Right lobe of liver (tissue), 6 donors: ENCODE measurements at regions not wholly inside any gene's neighbourhood (a gene's known extent, or its start where the extent isn't known, plus 50 kb on each side); places are given as distances from the start of the nearest gene placed in this dataset.

Experiments
- ATAC-seq, 4 donors: fragments of 200-7000 bp; cut with Tn5 transposase; one replicate each; pipeline ENCODE4 v1.9.1; 2020; ENCODE audit warnings: mild to moderate bottlenecking in 4 of 4, moderate library complexity in 4 of 4
- DNase-seq, 3 donors: peaks; one replicate each; pipeline ENCODE4 v3.0.0-alpha.2; 2020
- H3K27ac ChIP-seq, 3 donors: fragments of 200-600 bp; one replicate each; pipeline ENCODE4 v1.8.0; 2022
- H3K27me3 ChIP-seq, 2 donors: fragments of 200-600 bp; one replicate each; pipeline ENCODE4 v1.8.0; 2022
- H3K36me3 ChIP-seq, 4 donors: fragments of 200-600 bp; sonication (generic) in 1 of 4; one replicate each; pipeline versions ENCODE4 v1.5.1 to v1.8.0; 2017 to 2022; ENCODE audit warnings: control low read depth in 1 of 4
- H3K4me1 ChIP-seq, 4 donors: fragments of 200-600 bp; sonication (generic) in 1 of 4; one replicate each; pipeline versions ENCODE4 v1.5.1 to v1.8.0; 2017 to 2022; ENCODE audit warnings: control low read depth in 1 of 4
- H3K4me3 ChIP-seq, 3 donors: fragments of 200-600 bp; one replicate each; pipeline ENCODE4 v1.8.0; 2022
- H3K9me3 ChIP-seq, 4 donors: fragments of 200-600 bp; sonication (generic) in 1 of 4; one replicate each; pipeline versions ENCODE4 v1.5.1 to v1.8.0; 2017 to 2022; ENCODE audit warnings: control low read depth in 1 of 4
- CTCF ChIP-seq, 4 donors: fragments of 200-600 bp in 3 of 4; fragments of 450-650 bp in 1 of 4; IDR thresholded peaks; one replicate each; pipeline versions ENCODE4 v1.5.1 to v1.8.0; 2016 to 2022; ENCODE audit warnings: antibody characterized with exemption in 4 of 4, mild to moderate bottlenecking in 2 of 4
- POLR2A ChIP-seq: fragments of 450-650 bp; IDR thresholded peaks from one replicate; pipeline ENCODE4 v1.6.1; 2017; ENCODE audit warnings: antibody characterized with exemption, mild to moderate bottlenecking
- WGBS: methylation state at CpG from one replicate; pipeline ENCODE4 v1.1.6; 2018; ENCODE audit warnings: low coverage, low lambda C conversion rate; ENCODE audit not compliant: insufficient coverage; ENCODE audit errors: missing lambda C conversion rate; 5-methylcytosine and 5-hydroxymethylcytosine counted together
- intact Hi-C, 2 donors: fragments of 100-400 bp; cut with DNase I; formaldehyde crosslinking; loops; one replicate each; pipeline versions ENCODE4 v1.11.2 to v1.14.1; 2022
- donor health status: DM: no; HTN: yes; CAD: no.
- donor health status: DM: no; HTN: no; CAD: no.
- donor health status: DM: no; HTN: no; CAD: no.
- donor health status: DM: no; HTN: yes; CAD: no.
- donor health status: DM: no; HTN: yes; CAD: no.

- Histone ChIP-seq H3K9me3 (no peaks in the 10 kb centered on the region), H3K4me3 (no peak overlapping the region), H3K27me3 (no peaks in the 10 kb centered on the region), H3K36me3 (no peaks in the 10 kb centered on the region), H3K4me1 (no peaks in the 10 kb centered on the region), H3K27ac (no peak overlapping the region)
- intact Hi-C loops = no loop called here
- TF ChIP-seq CTCF (IDR thresholded peaks at IDR 0.05) = no peak
- no peak for TF ChIP-seq POLR2A
- DNase-seq = no peak
- ATAC-seq = no peak
- WGBS = 80% methylated on average over 3 of the region's 9 CpGs
Measured at GRCh38 chr7:155992974-155993373, 180.7 kb upstream of the SHH start.

GRCh38 chr7:155992538-155992937, 180.3 kb upstream of the SHH start:
- intact Hi-C loops = no loop called here
- Histone ChIP-seq H3K4me1 (no peaks in the 10 kb centered on the region), H3K9me3 (no peaks in the 10 kb centered on the region), H3K36me3 (no peaks in the 10 kb centered on the region), H3K27ac (no peak overlapping the region), H3K27me3 (no peaks in the 10 kb centered on the region), H3K4me3 (no peak overlapping the region)
- WGBS = 92% methylated on average over 2 of the region's 11 CpGs
- ATAC-seq (no peak), DNase-seq (no peak)
- TF ChIP-seq CTCF (IDR thresholded peaks at IDR 0.05) = no peak
- TF ChIP-seq POLR2A = no peak

GRCh38 chr7:155992107-155992506, 179.8 kb upstream of the SHH start:
- DNase-seq (no peak), ATAC-seq (no peak)
- H3K4me3 ChIP-seq = no peak overlapping the region
- no peaks in the 10 kb centered on the region for H3K36me3 ChIP-seq
- intact Hi-C loops = no loop called here
- no peaks in the 10 kb centered on the region for H3K9me3 ChIP-seq
- H3K27ac ChIP-seq = no peak overlapping the region
- no peaks in the 10 kb centered on the region for H3K4me1 ChIP-seq
- TF ChIP-seq CTCF (IDR thresholded peaks at IDR 0.05) (no peak), POLR2A (no peak)
- WGBS = 66% methylated on average over 3 of the region's 5 CpGs
- H3K27me3 ChIP-seq = no peaks in the 10 kb centered on the region

GRCh38 chr7:155991470-155991869, 179.2 kb upstream of the SHH start:
- intact Hi-C loops = no loop called here
- no peaks in the 10 kb centered on the region for H3K27me3 ChIP-seq
- TF ChIP-seq POLR2A (no peak), CTCF (IDR thresholded peaks at IDR 0.05) (no peak)
- no peaks in the 10 kb centered on the region for H3K9me3 ChIP-seq
- H3K4me3 ChIP-seq = no peak overlapping the region
- no peaks in the 10 kb centered on the region for H3K4me1 ChIP-seq
- DNase-seq (no peak), ATAC-seq (no peak)
- 51% methylated on average over 4 of the region's 5 CpGs for WGBS
- no peak overlapping the region for H3K27ac ChIP-seq
- H3K36me3 ChIP-seq = no peaks in the 10 kb centered on the region

GRCh38 chr7:155988416-155988815, 176.2 kb upstream of the SHH start:
- no peaks in the 10 kb centered on the region for H3K27me3 ChIP-seq
- no peaks in the 10 kb centered on the region for H3K36me3 ChIP-seq
- H3K27ac ChIP-seq = no peak overlapping the region
- no peaks in the 10 kb centered on the region for H3K4me1 ChIP-seq
- H3K4me3 ChIP-seq = no peak overlapping the region
- no peak for ATAC-seq
- intact Hi-C loops = no loop called here
- TF ChIP-seq POLR2A (no peak), CTCF (IDR thresholded peaks at IDR 0.05) (no peak)
- H3K9me3 ChIP-seq = no peaks in the 10 kb centered on the region
- WGBS = no CpG with 5 or more reads among the region's 6 CpGs
- no peak for DNase-seq
